Breast epithelium (tissue), 3 donors: ENCODE measurements at regions not wholly inside any gene's neighbourhood (a gene's known extent, or its start where the extent isn't known, plus 50 kb on each side); places are given as distances from the start of the nearest gene placed in this dataset.

Experiments
- CTCF ChIP-seq, 3 donors: fragments of 450-650 bp; IDR thresholded peaks; one replicate each; pipeline ENCODE4 v1.5.1; 2016 to 2017; ENCODE audit warnings: antibody characterized with exemption in 3 of 3, mild to moderate bottlenecking in 3 of 3, moderate library complexity in 3 of 3
- POLR2A ChIP-seq: fragments of 450-650 bp; IDR thresholded peaks from one replicate; pipeline ENCODE4 v1.6.1; 2016; ENCODE audit warnings: antibody characterized with exemption, mild to moderate bottlenecking, moderate library complexity

- no peak for TF ChIP-seq CTCF (IDR thresholded peaks at IDR 0.05)
- no peak for TF ChIP-seq POLR2A
These were observed 1200.9 kb downstream of the DSC3 start for GRCh38 chr18:29841631-29842030.
